H1 (cell line): ENCODE measurements at regions not wholly inside any gene's neighbourhood (a gene's known extent, or its start where the extent isn't known, plus 50 kb on each side); places are given as distances from the start of the nearest gene placed in this dataset.

Experiments
- CTCF ChIA-PET: fragments of 300-600 bp; sonication (Branson Sonifier 250); formaldehyde crosslinking; loops from one replicate; lab custom pipeline; 2021; ENCODE audit not compliant: partially characterized antibody; lab: Charles Lee
- POLR2A ChIA-PET: fragments of 300-600 bp; sonication (Branson Sonifier 250); formaldehyde crosslinking; loops from one replicate; lab custom pipeline; 2021; ENCODE audit warnings: inconsistent platforms; ENCODE audit not compliant: partially characterized antibody; lab: Charles Lee
- DNase-seq, 2 experiments: peaks; one replicate each; pipeline versions ENCODE4 v3.0.0 to v3.0.0-alpha.2; 2010 to 2022; ENCODE audit warnings: low spot score in 2 of 2, low read depth in 1 of 2, mixed read lengths in 1 of 2
- FAIRE-seq: peaks from 2 replicates; lab custom pipeline; 2011; peaks lifted over from hg19 to GRCh38; lab: Jason Lieb, UNC
- H2AFZ ChIP-seq: 2 replicates; pipeline ENCODE4 v1.8.1; 2012; ENCODE audit warnings: low read length, inconsistent platforms
- H2AK5ac ChIP-seq: 2 replicates; pipeline ENCODE4 v1.6.1; 2013; ENCODE audit warnings: low read depth, low read length
- H2BK120ac ChIP-seq: replicated peaks from 2 replicates; pipeline ENCODE3; 2013; ENCODE audit warnings: low read depth, low read length, inconsistent platforms
- H2BK12ac ChIP-seq: 2 replicates; pipeline ENCODE4 v1.6.1; 2013; ENCODE audit warnings: low read depth, low read length
- H2BK15ac ChIP-seq: 2 replicates; pipeline ENCODE4 v1.6.1; 2013; ENCODE audit warnings: low read length
- H2BK20ac ChIP-seq: 2 replicates; pipeline ENCODE4 v1.6.1; 2013; ENCODE audit warnings: low read length
- H2BK5ac ChIP-seq: 2 replicates; pipeline ENCODE4 v1.6.1; 2013; ENCODE audit warnings: low read depth, low read length
- H3K14ac ChIP-seq: 2 replicates; pipeline ENCODE4 v1.6.1; 2013; ENCODE audit warnings: inconsistent platforms; ENCODE audit not compliant: insufficient read length
- H3K18ac ChIP-seq: 2 replicates; pipeline ENCODE4 v1.6.1; 2013; ENCODE audit warnings: low read length; ENCODE audit errors: extremely low read depth
- H3K23ac ChIP-seq: 2 replicates; pipeline ENCODE4 v1.6.1; 2013; ENCODE audit warnings: inconsistent platforms; ENCODE audit not compliant: insufficient read length
- H3K23me2 ChIP-seq: 2 replicates; pipeline ENCODE4 v1.6.1; 2013; ENCODE audit warnings: low read depth, low read length
- H3K27ac ChIP-seq: 2 replicates; pipeline ENCODE4 v1.6.1; 2011; ENCODE audit warnings: low read depth, low read length, inconsistent platforms
- H3K27me3 ChIP-seq, 4 experiments: replicated peaks in 1 of 4; 1 replicate in 1 of 4; 2 replicates in 3 of 4; pipeline versions ENCODE4 v1.6.1 to v1.8.1; 2011 to 2013; ENCODE audit warnings: low read length in 3 of 4, mild to moderate bottlenecking in 3 of 4, inconsistent platforms in 2 of 4, mixed read lengths in 2 of 4, moderate library complexity in 1 of 4; ENCODE audit not compliant: control insufficient read depth in 3 of 4, insufficient read depth in 3 of 4; ENCODE audit errors: extremely low read depth in 1 of 4
- H3K36me3 ChIP-seq, 4 experiments: 2 replicates each; pipeline versions ENCODE4 v1.6.1 to v1.8.1; 2011 to 2013; ENCODE audit warnings: mild to moderate bottlenecking in 4 of 4, low read length in 3 of 4, moderate library complexity in 2 of 4, control low read depth in 1 of 4, inconsistent platforms in 1 of 4; ENCODE audit not compliant: insufficient read depth in 4 of 4, control insufficient read depth in 2 of 4
- H3K4ac ChIP-seq: replicated peaks from 2 replicates; pipeline ENCODE3; 2013; ENCODE audit warnings: low read length, low read depth, mixed read lengths, inconsistent platforms; ENCODE audit not compliant: insufficient read length
- H3K4me1 ChIP-seq, 4 experiments: replicated peaks in 1 of 4; 1 replicate in 1 of 4; 2 replicates in 3 of 4; pipeline versions ENCODE4 v1.6.1 to v1.8.1; 2011 to 2013; ENCODE audit warnings: low read length in 3 of 4, inconsistent platforms in 2 of 4, mixed read lengths in 1 of 4; ENCODE audit not compliant: insufficient read depth in 4 of 4, control insufficient read depth in 3 of 4
- H3K4me2 ChIP-seq, 2 experiments: 2 replicates each; pipeline versions ENCODE4 v1.6.1 to v1.8.1; 2011 to 2013; ENCODE audit warnings: low read depth in 2 of 2, low read length in 2 of 2, control low read depth in 1 of 2, inconsistent platforms in 1 of 2, mild to moderate bottlenecking in 1 of 2; ENCODE audit not compliant: insufficient read depth in 1 of 2
- H3K4me3 ChIP-seq, 4 experiments: fragments of 200-600, 300-600 bp in 1 of 4; sonication (generic), shearing (Covaris generic), sonication (Bioruptor Twin) in 1 of 4; 2 replicates each; pipeline versions ENCODE4 v1.5.1 to v1.8.1; 2011 to 2016; ENCODE audit warnings: low read length in 4 of 4, low read depth in 3 of 4, control low read depth in 2 of 4, inconsistent platforms in 2 of 4, mild to moderate bottlenecking in 2 of 4, mixed read lengths in 1 of 4, moderate library complexity in 1 of 4; ENCODE audit not compliant: insufficient read depth in 2 of 4; ENCODE audit errors: extremely low read depth in 1 of 4
- H3K56ac ChIP-seq: replicated peaks from 2 replicates; pipeline ENCODE3; 2013; ENCODE audit warnings: low read depth, mild to moderate bottlenecking, mixed read lengths, low read length, inconsistent platforms; ENCODE audit not compliant: insufficient read length
- H3K79me1 ChIP-seq: 2 replicates; pipeline ENCODE4 v1.6.1; 2013; ENCODE audit warnings: low read depth, low read length, control low read depth
- H3K79me2 ChIP-seq, 2 experiments: 2 replicates each; pipeline versions ENCODE4 v1.6.1 to v1.8.1; 2012 to 2013; ENCODE audit warnings: low read length in 2 of 2, mild to moderate bottlenecking in 2 of 2, inconsistent platforms in 1 of 2; ENCODE audit not compliant: insufficient read depth in 2 of 2, control insufficient read depth in 1 of 2
- H3K9ac ChIP-seq, 4 experiments: replicated peaks in 1 of 4; 1 replicate in 1 of 4; 2 replicates in 3 of 4; pipeline versions ENCODE4 v1.6.1 to v1.8.1; 2011 to 2013; ENCODE audit warnings: low read depth in 3 of 4, low read length in 3 of 4, control low read depth in 2 of 4, mild to moderate bottlenecking in 2 of 4, moderate library complexity in 2 of 4, inconsistent platforms in 1 of 4; ENCODE audit errors: extremely low read depth in 1 of 4
- H3K9me3 ChIP-seq, 2 experiments: 2 replicates each; pipeline versions ENCODE4 v1.6.1 to v1.8.1; 2012 to 2013; ENCODE audit warnings: mild to moderate bottlenecking in 2 of 2, moderate library complexity in 2 of 2, control low read depth in 1 of 2, inconsistent platforms in 1 of 2, low read depth in 1 of 2, low read length in 1 of 2, mixed read lengths in 1 of 2; ENCODE audit not compliant: insufficient read depth in 2 of 2
- H4K20me1 ChIP-seq, 2 experiments: replicated peaks in 1 of 2; 2 replicates each; pipeline versions ENCODE3 to v1.8.1; 2011 to 2013; ENCODE audit warnings: inconsistent platforms in 2 of 2, low read length in 2 of 2, mild to moderate bottlenecking in 1 of 2; ENCODE audit not compliant: insufficient read depth in 2 of 2, control insufficient read depth in 1 of 2
- H4K5ac ChIP-seq: 2 replicates; pipeline ENCODE4 v1.6.1; 2013; ENCODE audit warnings: low read length, low read depth, mixed read lengths, inconsistent platforms; ENCODE audit not compliant: insufficient read length
- H4K8ac ChIP-seq: 2 replicates; pipeline ENCODE4 v1.8.0; 2013; ENCODE audit warnings: mild to moderate bottlenecking, moderate library complexity, low read length, inconsistent platforms; ENCODE audit not compliant: insufficient read depth; ENCODE audit errors: extremely low read depth
- H4K91ac ChIP-seq: replicated peaks from 2 replicates; pipeline ENCODE3; 2013; ENCODE audit warnings: low read length, mixed read lengths, inconsistent platforms; ENCODE audit not compliant: insufficient read length
- BCL11A ChIP-seq, 2 experiments: IDR thresholded peaks; one replicate each; pipeline ENCODE4 v1.6.1; 2011; ENCODE audit warnings: low read depth in 2 of 2, low read length in 2 of 2, mild to moderate bottlenecking in 2 of 2
- BRCA1 ChIP-seq: IDR thresholded peaks from 2 replicates; pipeline ENCODE4 v1.6.1; 2012; ENCODE audit warnings: low read depth, low read length, improper control_type of control experiment
- CEBPB ChIP-seq: IDR thresholded peaks from 2 replicates; pipeline ENCODE4 v1.6.1; 2012; ENCODE audit warnings: low read depth, low read length
- CHD2 ChIP-seq: IDR thresholded peaks from 2 replicates; pipeline ENCODE4 v1.6.1; 2012; ENCODE audit warnings: low read length, improper control_type of control experiment
- MAX ChIP-seq: IDR thresholded peaks from 2 replicates; pipeline ENCODE4 v1.6.1; 2012; ENCODE audit warnings: inconsistent platforms
- NRF1 ChIP-seq: IDR thresholded peaks from 2 replicates; pipeline ENCODE4 v1.6.1; 2011; ENCODE audit warnings: mild to moderate bottlenecking, low read depth, low read length, improper control_type of control experiment
- POU5F1 ChIP-seq: IDR thresholded peaks from 2 replicates; pipeline ENCODE4 v1.6.1; 2011; ENCODE audit warnings: low read depth, mild to moderate bottlenecking, low read length, moderate library complexity
- RAD21 ChIP-seq, 2 experiments: IDR thresholded peaks in 1 of 2; conservative IDR thresholded peaks in 1 of 2; 2 replicates each; pipeline ENCODE4 v1.6.1; 2011; ENCODE audit warnings: low read depth in 2 of 2, low read length in 2 of 2, improper control_type of control experiment in 1 of 2, inconsistent platforms in 1 of 2, mild to moderate bottlenecking in 1 of 2, moderate library complexity in 1 of 2
- SIX5 ChIP-seq: IDR thresholded peaks from 2 replicates; pipeline ENCODE4 v1.6.1; 2011; ENCODE audit warnings: mild to moderate bottlenecking, low read depth, low read length
- SP1 ChIP-seq: IDR thresholded peaks from 2 replicates; pipeline ENCODE4 v1.6.1; 2011; ENCODE audit warnings: low read depth, low read length
- SP4 ChIP-seq: IDR thresholded peaks from 2 replicates; pipeline ENCODE4 v1.6.1; 2012; ENCODE audit warnings: low read length, inconsistent platforms
- SRF ChIP-seq: IDR thresholded peaks from 2 replicates; pipeline ENCODE4 v1.6.1; 2011; ENCODE audit warnings: mild to moderate bottlenecking, low read depth, low read length, moderate library complexity
- WGBS, 2 experiments: shearing (Covaris generic) in 1 of 2; methylation state at CpG; one replicate each; pipeline versions ENCODE4 v1.1.6 to v1.1.7; 2013 to 2015; ENCODE audit warnings: low lambda C conversion rate in 2 of 2, mixed read lengths in 2 of 2, inconsistent platforms in 1 of 2, low coverage in 1 of 2, missing lambda C conversion rate in 1 of 2; ENCODE audit not compliant: insufficient replicate concordance in 2 of 2, insufficient coverage in 1 of 2, insufficient read length in 1 of 2; ENCODE audit errors: extremely low coverage in 1 of 2, missing lambda C conversion rate in 1 of 2; 5-methylcytosine and 5-hydroxymethylcytosine counted together

- H3K27me3 ChIP-seq, result peaks cover 0 to 2% (median 0%) of the 10 kb centered on the region in 4 experiments; a peak in 3 of 7 replicates
- H3K56ac ChIP-seq, result no peak overlapping the region
- no peak overlapping the region for H2AK5ac ChIP-seq
- H3K4ac ChIP-seq, result no peak overlapping the region
- no peak overlapping the region for H3K4me2 ChIP-seq
- ChIA-PET CTCF (interaction anchor here (1.4 kb wide), 1 partner anchor 21 kb away, joined by 3 read pairs; no protein-coding TSS in a partner anchor), POLR2A (no interaction called here)
- no peak overlapping the region for H3K18ac ChIP-seq
- H2BK12ac ChIP-seq, result no peak overlapping the region
- no peak overlapping the region for H2BK15ac ChIP-seq
- no peak overlapping the region for H3K9ac ChIP-seq
- no peak overlapping the region for H2BK5ac ChIP-seq
- 86% methylated on average over 2 of the region's 2 CpGs; no CpG with 5 or more reads in 1 of the 2 experiments for WGBS, 2 experiments
- H3K79me1 ChIP-seq, result no peaks in the 10 kb centered on the region
- H4K20me1 ChIP-seq, result no peaks in the 10 kb centered on the region
- H3K36me3 ChIP-seq, result no peaks in the 10 kb centered on the region
- H4K91ac ChIP-seq, result no peak overlapping the region
- no peaks in the 10 kb centered on the region; the same call in 1 of the 2 replicates for H3K23me2 ChIP-seq
- H2BK20ac ChIP-seq, result no peak overlapping the region
- H2AFZ ChIP-seq, result no peak overlapping the region
- FAIRE-seq (no peak), DNase-seq (no peak)
- no peaks in the 10 kb centered on the region for H3K9me3 ChIP-seq
- no peaks in the 10 kb centered on the region for H3K79me2 ChIP-seq
- H3K27ac ChIP-seq, result no peak overlapping the region
- 0 out of 7 replicates have a peak, but pooled peaks cover 0 to 1% (median 0%) of the 10 kb centered on the region in 4 experiments for H3K4me1 ChIP-seq
- H3K4me3 ChIP-seq, result no peak overlapping the region
- no peak overlapping the region for H3K23ac ChIP-seq
- H4K5ac ChIP-seq, result no peak overlapping the region
- no peak overlapping the region for H3K14ac ChIP-seq
- H4K8ac ChIP-seq, result no peak overlapping the region
- no peak overlapping the region for H2BK120ac ChIP-seq
- TF ChIP-seq CEBPB, result no peak
- TF ChIP-seq SP4, result no peak
- TF ChIP-seq SP1, result no peak
- no peak for TF ChIP-seq MAX
- no peak for TF ChIP-seq POU5F1
- TF ChIP-seq NRF1, result no peak
- no peak for TF ChIP-seq BRCA1
- no peak for TF ChIP-seq SRF
- TF ChIP-seq BCL11A (IDR thresholded peaks at IDR 0.05; ENCODE audit: low read depth in 2 of 2, low read length in 2 of 2), result no peak
- TF ChIP-seq CHD2, result no peak
- TF ChIP-seq RAD21 (IDR thresholded peaks at IDR 0.05 in 1 of 2, conservative IDR thresholded peaks at IDR 0.05 in 1 of 2; ENCODE audit: low read depth in 2 of 2, low read length in 2 of 2), result no peak
- no peak for TF ChIP-seq SIX5
Observed at GRCh38 chr10:117476281-117476680, 66.3 kb upstream of the EMX2 start.
